Endothelial cell of umbilical vein (primary cell): ENCODE measurements at regions not wholly inside any gene's neighbourhood (a gene's known extent, or its start where the extent isn't known, plus 50 kb on each side); places are given as distances from the start of the nearest gene placed in this dataset.

ENCODE experiments used
- BruUV-seq: library from RNA; stranded (reverse); fragments of 400-500 nt; replicated peaks from 2 replicates; lab custom pipeline; 2021; lab: Mats Ljungman, UMichigan
- CTCF ChIA-PET: fragments of 300-600, 350-600 bp; sonication (Branson Sonifier 250); formaldehyde crosslinking; loops from one replicate; lab custom pipeline; 2021; ENCODE audit warnings: antibody characterized with exemption, inconsistent platforms; lab: Charles Lee
- POLR2A ChIA-PET: fragments of 300-600, 350-600 bp; sonication (Branson Sonifier 250); formaldehyde crosslinking; loops from one replicate; lab custom pipeline; 2021; ENCODE audit warnings: antibody characterized with exemption, inconsistent platforms; lab: Charles Lee
- DNase-seq: peaks from one replicate; pipeline ENCODE4 v3.0.0-alpha.2; 2011; ENCODE audit warnings: low read depth, low spot score
- FAIRE-seq: peaks from 2 replicates; lab custom pipeline; 2011; peaks lifted over from hg19 to GRCh38; lab: Jason Lieb, UNC
- H2AFZ ChIP-seq: 2 replicates; pipeline ENCODE4 v1.6.0; 2012; ENCODE audit warnings: low read depth, low read length, control low read depth, inconsistent platforms
- H3K27ac ChIP-seq: 2 replicates; pipeline ENCODE4 v1.5.1; 2011; ENCODE audit warnings: low read depth, mild to moderate bottlenecking, control low read depth, low read length, moderate library complexity; ENCODE audit not compliant: insufficient read depth
- H3K27me3 ChIP-seq, 2 experiments: 2 replicates each; pipeline versions ENCODE4 v1.6.0 to v1.6.1; 2011; ENCODE audit warnings: low read length in 2 of 2, mixed read lengths in 1 of 2; ENCODE audit not compliant: control insufficient read depth in 2 of 2, insufficient read depth in 2 of 2
- H3K36me3 ChIP-seq, 2 experiments: 2 replicates in 1 of 2; 3 replicates in 1 of 2; pipeline ENCODE4 v1.5.1; 2011; ENCODE audit warnings: low read length in 2 of 2, mild to moderate bottlenecking in 1 of 2, moderate library complexity in 1 of 2; ENCODE audit not compliant: control insufficient read depth in 2 of 2, insufficient read depth in 2 of 2; ENCODE audit errors: extremely low read depth in 1 of 2
- H3K4me1 ChIP-seq: 3 replicates; pipeline ENCODE4 v1.5.1; 2011; ENCODE audit warnings: mild to moderate bottlenecking, low read length; ENCODE audit not compliant: control insufficient read depth, insufficient read depth; ENCODE audit errors: extremely low read depth
- H3K4me2 ChIP-seq: 2 replicates; pipeline ENCODE4 v1.6.1; 2011; ENCODE audit warnings: low read length, control low read depth, mixed read lengths; ENCODE audit not compliant: insufficient read depth
- H3K4me3 ChIP-seq, 3 experiments: fragments of 200-600 bp in 1 of 3; sonication (generic), shearing (Covaris generic) in 1 of 3; replicated peaks in 1 of 3; 2 replicates each; pipeline ENCODE4 v1.5.1; 2011 to 2016; ENCODE audit warnings: control low read depth in 3 of 3, low read length in 3 of 3, mild to moderate bottlenecking in 2 of 3, inconsistent platforms in 1 of 3, low read depth in 1 of 3, moderate library complexity in 1 of 3; ENCODE audit not compliant: insufficient read depth in 1 of 3
- H3K79me2 ChIP-seq: 2 replicates; pipeline ENCODE4 v1.6.0; 2012; ENCODE audit warnings: low read length, inconsistent platforms; ENCODE audit not compliant: control insufficient read depth, insufficient read depth
- H3K9ac ChIP-seq: replicated peaks from 2 replicates; pipeline ENCODE3; 2011; ENCODE audit warnings: low read length, control low read depth; ENCODE audit not compliant: insufficient read depth; ENCODE audit errors: extremely low read depth
- H3K9me1 ChIP-seq: replicated peaks from 3 replicates; pipeline ENCODE4 v1.6.0; 2011; ENCODE audit warnings: mild to moderate bottlenecking, low read length; ENCODE audit not compliant: control insufficient read depth, insufficient read depth; ENCODE audit errors: extremely low read depth
- H3K9me3 ChIP-seq: replicated peaks from 2 replicates; pipeline ENCODE4 v1.5.1; 2012; ENCODE audit warnings: low read length, inconsistent platforms; ENCODE audit not compliant: control insufficient read depth, insufficient read depth
- H4K20me1 ChIP-seq: replicated peaks from 2 replicates; pipeline ENCODE3; 2011; ENCODE audit warnings: mild to moderate bottlenecking, low read length; ENCODE audit not compliant: control insufficient read depth, insufficient read depth; ENCODE audit errors: extremely low read depth
- EZH2 ChIP-seq: IDR thresholded peaks from 2 replicates; pipeline ENCODE4 v1.6.1; 2012; ENCODE audit warnings: borderline replicate concordance, low read depth, mild to moderate bottlenecking, moderate library complexity, low read length, inconsistent platforms; ENCODE audit not compliant: severe bottlenecking
- FOS ChIP-seq: IDR thresholded peaks from 2 replicates; pipeline ENCODE4 v1.6.1; 2011; ENCODE audit warnings: mild to moderate bottlenecking, low read length, moderate library complexity, borderline replicate concordance; ENCODE audit not compliant: insufficient read depth
- JUN ChIP-seq: IDR thresholded peaks from 2 replicates; pipeline ENCODE4 v1.6.1; 2011; ENCODE audit warnings: borderline replicate concordance, low read depth; ENCODE audit not compliant: insufficient read length, insufficient read depth
- MYC ChIP-seq: IDR thresholded peaks from one replicate; pipeline ENCODE4 v1.6.1; 2011; ENCODE audit warnings: mild to moderate bottlenecking, low read depth, low read length
- POLR2A ChIP-seq: IDR thresholded peaks from 2 replicates; pipeline ENCODE4 v1.6.1; 2012; ENCODE audit warnings: low read depth, mild to moderate bottlenecking, control low read depth, low read length
- POLR2AphosphoS5 ChIP-seq: IDR thresholded peaks from 2 replicates; pipeline ENCODE4 v1.6.1; 2012; ENCODE audit warnings: low read depth, mild to moderate bottlenecking, control low read depth, low read length, moderate library complexity; ENCODE audit not compliant: insufficient read depth
- dilution Hi-C: fragments of 300-500 bp; cut with MboI; formaldehyde crosslinking; loops from one replicate; pipeline ENCODE4 v1.15.0; 2019; ENCODE audit warnings: low sequenced_read_pairs; ENCODE audit not compliant: extremely low pct_ligation_motif_present
- intact Hi-C: fragments of 100-400 bp; cut with micrococcal nuclease; formaldehyde crosslinking; loops from one replicate; pipeline ENCODE4 v1.10.0; 2022
- TF ChIP-seq, protein P1 (sequence below): IDR thresholded peaks from 2 replicates; pipeline ENCODE4 v1.6.1; 2011; ENCODE audit not compliant: insufficient read depth, insufficient read length

DNA sequence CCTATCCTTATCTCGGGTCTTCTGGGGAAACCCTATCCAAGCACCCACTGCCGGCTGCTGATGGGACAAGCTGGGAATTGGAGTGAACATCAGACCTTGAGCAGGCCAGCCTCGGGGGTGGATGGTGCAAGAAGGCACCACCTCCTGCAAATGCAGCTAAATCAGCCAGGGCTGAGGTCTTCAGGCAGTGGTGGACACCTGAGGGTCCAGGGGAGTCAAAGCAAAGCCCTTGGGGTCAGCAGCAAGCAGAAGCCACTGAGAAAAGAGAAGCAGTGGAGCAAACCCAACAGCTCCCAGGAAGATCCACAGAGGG, 55.4 kb upstream of the ENPP7 start:
- Histone ChIP-seq H3K9me1 (no peaks in the 10 kb centered on the region), H3K27ac (no peak overlapping the region), H3K4me2 (no peak overlapping the region), H3K36me3 (no peaks in the 10 kb centered on the region), H3K9ac (no peak overlapping the region), H2AFZ (no peak overlapping the region), H3K4me3 (no peak overlapping the region), H3K27me3 (no peaks in the 10 kb centered on the region), H3K79me2 (no peaks in the 10 kb centered on the region), H3K9me3 (no peaks in the 10 kb centered on the region), H4K20me1 (no peaks in the 10 kb centered on the region), H3K4me1 (no peaks in the 10 kb centered on the region)
- CTCF ChIA-PET, result no interaction called here
- DNase-seq (no peak), FAIRE-seq (no peak)
- dilution Hi-C loops (no loop called here), intact Hi-C loops (no loop called here)
- no peak for TF ChIP-seq MYC
- no peak for TF ChIP-seq FOS
- no peak for TF ChIP-seq EZH2
- no peak for TF ChIP-seq POLR2A
- TF ChIP-seq, protein P1, sequence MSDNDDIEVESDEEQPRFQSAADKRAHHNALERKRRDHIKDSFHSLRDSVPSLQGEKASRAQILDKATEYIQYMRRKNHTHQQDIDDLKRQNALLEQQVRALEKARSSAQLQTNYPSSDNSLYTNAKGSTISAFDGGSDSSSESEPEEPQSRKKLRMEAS, result no peak
- no peak for TF ChIP-seq POLR2AphosphoS5
- POLR2A ChIA-PET, result no interaction called here
- BruUV-seq, result no TSS peak

DNA sequence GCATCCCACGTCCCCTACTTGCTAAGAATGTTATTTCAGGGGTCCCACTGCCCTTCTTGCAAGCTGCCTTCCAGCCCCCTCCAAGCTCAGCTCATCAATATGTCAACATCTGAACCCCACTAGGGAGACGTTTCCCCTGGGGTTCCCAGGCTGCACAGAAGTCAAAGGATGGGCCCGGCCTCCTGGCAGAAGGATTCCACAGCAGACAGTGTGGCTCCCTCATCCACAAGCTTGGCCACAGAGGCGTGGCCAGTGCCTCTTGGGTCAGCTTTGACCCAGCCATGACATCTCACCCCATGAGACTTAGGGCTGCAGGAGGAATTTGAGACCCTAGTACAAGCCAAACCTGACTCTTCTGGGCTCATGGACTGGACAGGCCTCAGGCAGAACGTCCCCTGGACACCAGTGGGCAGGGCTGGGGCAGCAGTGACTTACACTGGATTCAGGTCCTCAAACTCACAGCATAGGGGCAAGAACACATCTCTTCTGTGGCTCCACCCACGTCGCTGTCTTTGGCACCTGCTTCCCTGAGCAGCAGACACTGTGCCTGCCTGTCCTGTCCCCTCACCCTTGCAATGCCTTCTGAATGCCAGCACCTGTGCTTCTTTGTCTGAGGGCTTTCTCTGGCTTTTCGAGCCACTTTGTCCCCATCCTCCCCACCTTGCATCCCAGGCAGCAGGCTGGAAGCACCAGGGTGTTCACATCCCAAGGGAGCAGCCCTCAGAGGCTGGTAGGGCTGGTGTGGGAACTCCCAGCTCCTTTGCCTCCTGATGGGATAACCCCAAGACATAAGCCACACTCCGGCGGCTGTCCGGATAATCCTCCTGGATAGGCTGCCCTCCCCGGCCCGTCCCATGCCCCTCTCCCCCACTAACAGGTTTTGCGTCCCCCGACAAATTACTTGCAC, 56.0 kb upstream of the ENPP7 start:
- intact Hi-C loops (no loop called here), dilution Hi-C loops (no loop called here)
- Histone ChIP-seq H3K9me3 (no peaks in the 10 kb centered on the region), H2AFZ (no peak overlapping the region), H3K79me2 (no peaks in the 10 kb centered on the region), H3K9me1 (no peaks in the 10 kb centered on the region), H3K36me3 (no peaks in the 10 kb centered on the region), H3K4me2 (no peak overlapping the region), H3K9ac (no peak overlapping the region), H3K4me1 (no peaks in the 10 kb centered on the region), H3K4me3 (no peak overlapping the region), H4K20me1 (no peaks in the 10 kb centered on the region), H3K27me3 (no peaks in the 10 kb centered on the region), H3K27ac (no peak overlapping the region)
- CTCF ChIA-PET, result no interaction called here
- TF ChIP-seq, protein P1, result no peak
- TF ChIP-seq MYC, result no peak
- no peak for TF ChIP-seq EZH2
- TF ChIP-seq JUN, result no peak
- no peak for TF ChIP-seq POLR2A
- FAIRE-seq (no peak), DNase-seq (no peak)
- no TSS peak for BruUV-seq
- POLR2A ChIA-PET, result no interaction called here
